ENCODE measurements at regions not wholly inside any gene's neighbourhood (a gene's known extent, or its start where the extent isn't known, plus 50 kb on each side); places are given as distances from the start of the nearest gene placed in this dataset.

- in situ Hi-C loops (cut with MboI) (no loop called here), intact Hi-C loops (cut with micrococcal nuclease; ENCODE audit: unreplicated experiment) (loop anchor here (5.0 to 10.0 kb wide), 2 partner anchors 88 to 151 kb away; no protein-coding TSS in a partner anchor)
- Histone ChIP-seq H3K4me1 (ENCODE audit: control insufficient read depth, insufficient read depth, low read length) (no peaks in the 10 kb centered on the region), H3K79me2 (ENCODE audit: control insufficient read depth, insufficient read depth, low read length) (no peaks in the 10 kb centered on the region), H3K4me3 (no peak overlapping the region), H4K20me1 (ENCODE audit: control insufficient read depth, insufficient read depth) (no peaks in the 10 kb centered on the region), H3K27ac (ENCODE audit: control insufficient read depth, insufficient read depth) (no peak overlapping the region), H3K9me3 (replicated peaks; ENCODE audit: control insufficient read depth, insufficient read depth, low read length) (peaks cover 5% of the 10 kb centered on the region; the same call in 2 of the 3 replicates), H3K9ac (ENCODE audit: control insufficient read depth, insufficient read depth, low read length) (no peak overlapping the region), H3K4me2 (ENCODE audit: control insufficient read depth, insufficient read depth) (no peak overlapping the region), H3K27me3 (replicated peaks in 1 of 2; ENCODE audit: control insufficient read depth in 2 of 2, insufficient read depth in 2 of 2, low read length in 1 of 2) (no peaks in the 10 kb centered on the region), H3K36me3 (ENCODE audit: control insufficient read depth in 2 of 2, insufficient read depth in 2 of 2, low read length in 1 of 2) (no peaks in the 10 kb centered on the region), H2AFZ (ENCODE audit: control insufficient read depth, low read depth, low read length) (no peak overlapping the region)
- CTCF ChIA-PET = no interaction called here
- no TSS peak for BruUV-seq (replicated peaks)
- FAIRE-seq (no peak), ATAC-seq (no peak), DNase-seq (ENCODE audit: low read depth, low spot score) (no peak)
- SMC1A ChIA-PET (ENCODE audit: uncharacterized antibody, unreplicated experiment) = interaction anchor here (0.7 kb wide), 1 partner anchor 129 kb away, joined by 4 read pairs; no protein-coding TSS in a partner anchor
- POLR2A ChIA-PET = no interaction called here
- TF ChIP-seq ZNF274 (IDR thresholded peaks at IDR 0.05; ENCODE audit: insufficient read depth, insufficient read length) = peak; percentile 12
- TF ChIP-seq NRF1 (conservative IDR thresholded peaks at IDR 0.05; ENCODE audit: low read depth, low read length) = no peak
- no peak for TF ChIP-seq MYB (IDR thresholded peaks at IDR 0.05; ENCODE audit: borderline replicate concordance, low read depth, low read length)
- TF ChIP-seq BRCA1 (IDR thresholded peaks at IDR 0.05; ENCODE audit: low read depth, low read length) = no peak
- 43% methylated on average over 5 of the region's 5 CpGs for WGBS (ENCODE audit: insufficient coverage, insufficient replicate concordance, low lambda C conversion rate, missing lambda C conversion rate)
- RAD21 ChIA-PET (ENCODE audit: unreplicated experiment) = no interaction called here
Measured at GRCh38 chrX:40316502-40316901, 218.7 kb upstream of the BCOR start.

DNA sequence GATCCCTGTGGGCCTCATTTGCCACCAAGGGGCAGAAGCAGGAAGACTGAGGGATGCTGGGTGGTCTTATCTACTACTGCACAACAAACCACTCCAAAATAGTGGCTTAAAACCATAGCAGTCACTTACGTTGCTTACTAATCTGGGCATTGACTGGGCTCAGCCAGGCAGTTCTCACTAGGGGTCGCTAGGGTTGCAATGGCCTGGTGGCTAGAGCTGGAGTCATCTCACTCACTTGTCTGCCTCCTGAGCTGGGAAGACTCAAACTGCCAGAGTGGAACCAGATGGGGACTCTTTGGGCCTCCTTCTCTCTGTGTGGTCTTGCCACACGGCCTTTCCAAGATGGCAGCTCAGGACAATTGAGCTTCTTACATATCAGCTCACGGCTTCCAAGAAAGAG, 216.3 kb upstream of the BCOR start:
- POLR2A ChIA-PET = no interaction called here
- SMC1A ChIA-PET (ENCODE audit: uncharacterized antibody, unreplicated experiment) = interaction anchor here (1.0 kb wide), 1 partner anchor 151 kb away, joined by 3 read pairs; no protein-coding TSS in a partner anchor
- no TSS peak for BruUV-seq (replicated peaks)

More for the DNA sequence above, 216.3 kb upstream of the BCOR start:
- Histone ChIP-seq H3K27ac (ENCODE audit: control insufficient read depth, insufficient read depth) (no peak overlapping the region), H3K27me3 (replicated peaks in 1 of 2; ENCODE audit: control insufficient read depth in 2 of 2, insufficient read depth in 2 of 2, low read length in 1 of 2) (no peaks in the 10 kb centered on the region), H3K4me1 (ENCODE audit: control insufficient read depth, insufficient read depth, low read length) (no peaks in the 10 kb centered on the region), H2AFZ (ENCODE audit: control insufficient read depth, low read depth, low read length) (peak overlapping the region; percentile 17; the same call in 1 of the 2 replicates), H3K79me2 (ENCODE audit: control insufficient read depth, insufficient read depth, low read length) (no peaks in the 10 kb centered on the region), H3K36me3 (ENCODE audit: control insufficient read depth in 2 of 2, insufficient read depth in 2 of 2, low read length in 1 of 2) (no peaks in the 10 kb centered on the region), H4K20me1 (ENCODE audit: control insufficient read depth, insufficient read depth) (no peaks in the 10 kb centered on the region), H3K9me3 (replicated peaks; ENCODE audit: control insufficient read depth, insufficient read depth, low read length) (peaks cover 5% of the 10 kb centered on the region; the same call in 2 of the 3 replicates), H3K4me2 (ENCODE audit: control insufficient read depth, insufficient read depth) (no peak overlapping the region), H3K4me3 (no peak overlapping the region), H3K9ac (ENCODE audit: control insufficient read depth, insufficient read depth, low read length) (no peak overlapping the region)
- no peak for FAIRE-seq
- WGBS (ENCODE audit: insufficient coverage, insufficient replicate concordance, low lambda C conversion rate, missing lambda C conversion rate) = 34% methylated on average over 4 of the region's 4 CpGs
- in situ Hi-C loops (cut with MboI) = no loop called here
- TF ChIP-seq TARDBP (IDR thresholded peaks at IDR 0.05; ENCODE audit: borderline replicate concordance) = no peak
- TF ChIP-seq BCL11A (IDR thresholded peaks at IDR 0.05; ENCODE audit: low read depth, low read length) = no peak
- TF ChIP-seq RAD21 (IDR thresholded peaks at IDR 0.05; ENCODE audit: insufficient read depth, low read depth, low read length) = 0 out of 2 replicates have a peak, but pooled peaks have one; percentile 11
- TF ChIP-seq SMAD1 (IDR thresholded peaks at IDR 0.05; ENCODE audit: low read depth, partially characterized antibody) = no peak
- peak in 2 of 3 experiments; percentile 11 to 29; a peak in 1 of 6 replicates for TF ChIP-seq CTCF (IDR thresholded peaks at IDR 0.05 in 2 of 3, conservative IDR thresholded peaks at IDR 0.05 in 1 of 3; ENCODE audit: control insufficient read depth in 2 of 3, extremely low read depth in 1 of 3, insufficient read depth in 1 of 3, low read depth in 3 of 3, low read length in 3 of 3)
- intact Hi-C loops (cut with micrococcal nuclease; ENCODE audit: unreplicated experiment) = loop anchor here (10.0 kb wide), 1 partner anchor 91 kb away; no protein-coding TSS in a partner anchor
- peak; percentile 37; the same call in 1 of the 3 replicates for ATAC-seq
- RAD21 ChIA-PET (ENCODE audit: unreplicated experiment) = interaction anchor here (1.0 kb wide), 1 partner anchor 155 kb away, joined by 4 read pairs; no protein-coding TSS in a partner anchor
- CTCF ChIA-PET = interaction anchor here (0.9 to 1.7 kb wide), 2 partner anchors 14 to 155 kb away, joined by 3 read pairs; no protein-coding TSS in a partner anchor
- no peak for DNase-seq (ENCODE audit: low read depth, low spot score)
